ENCODE measurements at regions not wholly inside any gene's neighbourhood (a gene's known extent, or its start where the extent isn't known, plus 50 kb on each side); places are given as distances from the start of the nearest gene placed in this dataset.

DNA sequence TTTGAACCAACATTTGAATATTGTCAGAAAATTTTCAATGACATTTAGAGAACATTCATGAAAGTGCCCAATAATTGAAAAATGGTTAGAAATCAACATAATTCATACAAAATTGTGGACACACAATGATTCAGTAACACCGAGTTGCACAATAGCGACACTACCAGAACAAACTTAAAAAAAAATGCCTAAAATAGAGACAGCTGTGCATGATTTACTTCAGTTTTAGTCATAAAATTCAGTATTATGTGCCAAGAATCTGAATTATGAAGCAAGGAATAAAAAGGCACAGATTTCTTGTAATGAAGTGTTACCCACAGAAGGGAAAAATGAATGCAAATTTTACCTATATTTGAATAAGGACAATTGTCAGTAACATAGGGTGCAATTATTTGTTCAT is 396.0 kb downstream of the SEMA3D start:
- H3K4me1 Mint-ChIP-seq: no peaks in the 10 kb centered on the region
- H3K27ac Mint-ChIP-seq: no peak overlapping the region
- Histone ChIP-seq H4K20me1 (replicated peaks; ENCODE audit: insufficient read depth) (no peaks in the 10 kb centered on the region), H3K4me3 (no peak overlapping the region), H3K27ac (ENCODE audit: low read depth) (no peak overlapping the region), H3K9me2 (ENCODE audit: insufficient read depth) (no peaks in the 10 kb centered on the region), H3F3A (replicated peaks; ENCODE audit: low read depth) (no peaks in the 10 kb centered on the region), H3K27me3 (ENCODE audit: insufficient read depth) (no peaks in the 10 kb centered on the region), H3K4me2 (no peak overlapping the region), H3K4me1 (ENCODE audit: insufficient read depth) (no peaks in the 10 kb centered on the region), H3K36me3 (ENCODE audit: insufficient read depth) (no peaks in the 10 kb centered on the region), H2AFZ (no peak overlapping the region), H3K79me2 (replicated peaks; ENCODE audit: insufficient read depth) (no peaks in the 10 kb centered on the region)
- no peak for ATAC-seq
- peaks cover 3% of the 10 kb centered on the region; the same call in 1 of the 3 replicates for H3K9me3 Mint-ChIP-seq
- H3K27me3 Mint-ChIP-seq (ENCODE audit: insufficient read depth, low read depth, poor library complexity): no peaks in the 10 kb centered on the region
- no peak for TF ChIP-seq STAT1 (IDR thresholded peaks at IDR 0.05; ENCODE audit: unreplicated experiment)
- TF ChIP-seq, protein P1, sequence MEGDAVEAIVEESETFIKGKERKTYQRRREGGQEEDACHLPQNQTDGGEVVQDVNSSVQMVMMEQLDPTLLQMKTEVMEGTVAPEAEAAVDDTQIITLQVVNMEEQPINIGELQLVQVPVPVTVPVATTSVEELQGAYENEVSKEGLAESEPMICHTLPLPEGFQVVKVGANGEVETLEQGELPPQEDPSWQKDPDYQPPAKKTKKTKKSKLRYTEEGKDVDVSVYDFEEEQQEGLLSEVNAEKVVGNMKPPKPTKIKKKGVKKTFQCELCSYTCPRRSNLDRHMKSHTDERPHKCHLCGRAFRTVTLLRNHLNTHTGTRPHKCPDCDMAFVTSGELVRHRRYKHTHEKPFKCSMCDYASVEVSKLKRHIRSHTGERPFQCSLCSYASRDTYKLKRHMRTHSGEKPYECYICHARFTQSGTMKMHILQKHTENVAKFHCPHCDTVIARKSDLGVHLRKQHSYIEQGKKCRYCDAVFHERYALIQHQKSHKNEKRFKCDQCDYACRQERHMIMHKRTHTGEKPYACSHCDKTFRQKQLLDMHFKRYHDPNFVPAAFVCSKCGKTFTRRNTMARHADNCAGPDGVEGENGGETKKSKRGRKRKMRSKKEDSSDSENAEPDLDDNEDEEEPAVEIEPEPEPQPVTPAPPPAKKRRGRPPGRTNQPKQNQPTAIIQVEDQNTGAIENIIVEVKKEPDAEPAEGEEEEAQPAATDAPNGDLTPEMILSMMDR (conservative IDR thresholded peaks at IDR 0.05; ENCODE audit: low read depth in 2 of 2): no peak
- TF ChIP-seq EZH2 (IDR thresholded peaks at IDR 0.05; ENCODE audit: low read depth, unreplicated experiment): no peak
- TF ChIP-seq ZNF114 (CRISPR knock-in tag; IDR thresholded peaks at IDR 0.05): no peak
- TF ChIP-seq, protein P2, sequence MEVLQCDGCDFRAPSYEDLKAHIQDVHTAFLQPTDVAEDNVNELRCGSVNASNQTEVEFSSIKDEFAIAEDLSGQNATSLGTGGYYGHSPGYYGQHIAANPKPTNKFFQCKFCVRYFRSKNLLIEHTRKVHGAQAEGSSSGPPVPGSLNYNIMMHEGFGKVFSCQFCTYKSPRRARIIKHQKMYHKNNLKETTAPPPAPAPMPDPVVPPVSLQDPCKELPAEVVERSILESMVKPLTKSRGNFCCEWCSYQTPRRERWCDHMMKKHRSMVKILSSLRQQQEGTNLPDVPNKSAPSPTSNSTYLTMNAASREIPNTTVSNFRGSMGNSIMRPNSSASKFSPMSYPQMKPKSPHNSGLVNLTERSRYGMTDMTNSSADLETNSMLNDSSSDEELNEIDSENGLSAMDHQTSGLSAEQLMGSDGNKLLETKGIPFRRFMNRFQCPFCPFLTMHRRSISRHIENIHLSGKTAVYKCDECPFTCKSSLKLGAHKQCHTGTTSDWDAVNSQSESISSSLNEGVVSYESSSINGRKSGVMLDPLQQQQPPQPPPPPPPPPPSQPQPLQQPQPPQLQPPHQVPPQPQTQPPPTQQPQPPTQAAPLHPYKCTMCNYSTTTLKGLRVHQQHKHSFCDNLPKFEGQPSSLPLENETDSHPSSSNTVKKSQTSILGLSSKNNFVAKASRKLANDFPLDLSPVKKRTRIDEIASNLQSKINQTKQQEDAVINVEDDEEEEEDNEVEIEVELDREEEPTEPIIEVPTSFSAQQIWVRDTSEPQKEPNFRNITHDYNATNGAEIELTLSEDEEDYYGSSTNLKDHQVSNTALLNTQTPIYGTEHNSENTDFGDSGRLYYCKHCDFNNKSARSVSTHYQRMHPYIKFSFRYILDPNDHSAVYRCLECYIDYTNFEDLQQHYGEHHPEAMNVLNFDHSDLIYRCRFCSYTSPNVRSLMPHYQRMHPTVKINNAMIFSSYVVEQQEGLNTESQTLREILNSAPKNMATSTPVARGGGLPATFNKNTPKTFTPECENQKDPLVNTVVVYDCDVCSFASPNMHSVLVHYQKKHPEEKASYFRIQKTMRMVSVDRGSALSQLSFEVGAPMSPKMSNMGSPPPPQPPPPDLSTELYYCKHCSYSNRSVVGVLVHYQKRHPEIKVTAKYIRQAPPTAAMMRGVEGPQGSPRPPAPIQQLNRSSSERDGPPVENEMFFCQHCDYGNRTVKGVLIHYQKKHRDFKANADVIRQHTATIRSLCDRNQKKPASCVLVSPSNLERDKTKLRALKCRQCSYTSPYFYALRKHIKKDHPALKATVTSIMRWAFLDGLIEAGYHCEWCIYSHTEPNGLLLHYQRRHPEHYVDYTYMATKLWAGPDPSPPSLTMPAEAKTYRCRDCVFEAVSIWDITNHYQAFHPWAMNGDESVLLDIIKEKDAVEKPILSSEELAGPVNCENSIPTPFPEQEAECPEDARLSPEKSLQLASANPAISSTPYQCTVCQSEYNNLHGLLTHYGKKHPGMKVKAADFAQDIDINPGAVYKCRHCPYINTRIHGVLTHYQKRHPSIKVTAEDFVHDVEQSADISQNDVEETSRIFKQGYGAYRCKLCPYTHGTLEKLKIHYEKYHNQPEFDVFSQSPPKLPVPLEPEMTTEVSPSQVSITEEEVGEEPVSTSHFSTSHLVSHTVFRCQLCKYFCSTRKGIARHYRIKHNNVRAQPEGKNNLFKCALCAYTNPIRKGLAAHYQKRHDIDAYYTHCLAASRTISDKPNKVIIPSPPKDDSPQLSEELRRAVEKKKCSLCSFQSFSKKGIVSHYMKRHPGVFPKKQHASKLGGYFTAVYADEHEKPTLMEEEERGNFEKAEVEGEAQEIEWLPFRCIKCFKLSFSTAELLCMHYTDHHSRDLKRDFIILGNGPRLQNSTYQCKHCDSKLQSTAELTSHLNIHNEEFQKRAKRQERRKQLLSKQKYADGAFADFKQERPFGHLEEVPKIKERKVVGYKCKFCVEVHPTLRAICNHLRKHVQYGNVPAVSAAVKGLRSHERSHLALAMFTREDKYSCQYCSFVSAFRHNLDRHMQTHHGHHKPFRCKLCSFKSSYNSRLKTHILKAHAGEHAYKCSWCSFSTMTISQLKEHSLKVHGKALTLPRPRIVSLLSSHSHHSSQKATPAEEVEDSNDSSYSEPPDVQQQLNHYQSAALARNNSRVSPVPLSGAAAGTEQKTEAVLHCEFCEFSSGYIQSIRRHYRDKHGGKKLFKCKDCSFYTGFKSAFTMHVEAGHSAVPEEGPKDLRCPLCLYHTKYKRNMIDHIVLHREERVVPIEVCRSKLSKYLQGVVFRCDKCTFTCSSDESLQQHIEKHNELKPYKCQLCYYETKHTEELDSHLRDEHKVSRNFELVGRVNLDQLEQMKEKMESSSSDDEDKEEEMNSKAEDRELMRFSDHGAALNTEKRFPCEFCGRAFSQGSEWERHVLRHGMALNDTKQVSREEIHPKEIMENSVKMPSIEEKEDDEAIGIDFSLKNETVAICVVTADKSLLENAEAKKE (CRISPR knock-in tag; IDR thresholded peaks at IDR 0.05): no peak
- TF ChIP-seq ZNF331 (CRISPR knock-in tag; IDR thresholded peaks at IDR 0.05; ENCODE audit: low read depth): no peak
- TF ChIP-seq JUNB (IDR thresholded peaks at IDR 0.05; ENCODE audit: unreplicated experiment): no peak
- TF ChIP-seq NANOG (IDR thresholded peaks at IDR 0.05; ENCODE audit: borderline replicate concordance): no peak
- TF ChIP-seq, protein P3, sequence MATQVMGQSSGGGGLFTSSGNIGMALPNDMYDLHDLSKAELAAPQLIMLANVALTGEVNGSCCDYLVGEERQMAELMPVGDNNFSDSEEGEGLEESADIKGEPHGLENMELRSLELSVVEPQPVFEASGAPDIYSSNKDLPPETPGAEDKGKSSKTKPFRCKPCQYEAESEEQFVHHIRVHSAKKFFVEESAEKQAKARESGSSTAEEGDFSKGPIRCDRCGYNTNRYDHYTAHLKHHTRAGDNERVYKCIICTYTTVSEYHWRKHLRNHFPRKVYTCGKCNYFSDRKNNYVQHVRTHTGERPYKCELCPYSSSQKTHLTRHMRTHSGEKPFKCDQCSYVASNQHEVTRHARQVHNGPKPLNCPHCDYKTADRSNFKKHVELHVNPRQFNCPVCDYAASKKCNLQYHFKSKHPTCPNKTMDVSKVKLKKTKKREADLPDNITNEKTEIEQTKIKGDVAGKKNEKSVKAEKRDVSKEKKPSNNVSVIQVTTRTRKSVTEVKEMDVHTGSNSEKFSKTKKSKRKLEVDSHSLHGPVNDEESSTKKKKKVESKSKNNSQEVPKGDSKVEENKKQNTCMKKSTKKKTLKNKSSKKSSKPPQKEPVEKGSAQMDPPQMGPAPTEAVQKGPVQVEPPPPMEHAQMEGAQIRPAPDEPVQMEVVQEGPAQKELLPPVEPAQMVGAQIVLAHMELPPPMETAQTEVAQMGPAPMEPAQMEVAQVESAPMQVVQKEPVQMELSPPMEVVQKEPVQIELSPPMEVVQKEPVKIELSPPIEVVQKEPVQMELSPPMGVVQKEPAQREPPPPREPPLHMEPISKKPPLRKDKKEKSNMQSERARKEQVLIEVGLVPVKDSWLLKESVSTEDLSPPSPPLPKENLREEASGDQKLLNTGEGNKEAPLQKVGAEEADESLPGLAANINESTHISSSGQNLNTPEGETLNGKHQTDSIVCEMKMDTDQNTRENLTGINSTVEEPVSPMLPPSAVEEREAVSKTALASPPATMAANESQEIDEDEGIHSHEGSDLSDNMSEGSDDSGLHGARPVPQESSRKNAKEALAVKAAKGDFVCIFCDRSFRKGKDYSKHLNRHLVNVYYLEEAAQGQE (IDR thresholded peaks at IDR 0.05; ENCODE audit: unreplicated experiment): no peak
- TF ChIP-seq, protein P4, sequence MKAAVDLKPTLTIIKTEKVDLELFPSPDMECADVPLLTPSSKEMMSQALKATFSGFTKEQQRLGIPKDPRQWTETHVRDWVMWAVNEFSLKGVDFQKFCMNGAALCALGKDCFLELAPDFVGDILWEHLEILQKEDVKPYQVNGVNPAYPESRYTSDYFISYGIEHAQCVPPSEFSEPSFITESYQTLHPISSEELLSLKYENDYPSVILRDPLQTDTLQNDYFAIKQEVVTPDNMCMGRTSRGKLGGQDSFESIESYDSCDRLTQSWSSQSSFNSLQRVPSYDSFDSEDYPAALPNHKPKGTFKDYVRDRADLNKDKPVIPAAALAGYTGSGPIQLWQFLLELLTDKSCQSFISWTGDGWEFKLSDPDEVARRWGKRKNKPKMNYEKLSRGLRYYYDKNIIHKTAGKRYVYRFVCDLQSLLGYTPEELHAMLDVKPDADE (IDR thresholded peaks at IDR 0.05): no peak
- no peak for TF ChIP-seq EZH2phosphoT487 (IDR thresholded peaks at IDR 0.05; ENCODE audit: unreplicated experiment)
- TF ChIP-seq CREB1 (CRISPR knock-in tag; IDR thresholded peaks at IDR 0.05; ENCODE audit: low read depth): no peak
- TF ChIP-seq POLR2AphosphoS5 (IDR thresholded peaks at IDR 0.05; ENCODE audit: low read depth): no peak
- H3K4me3 Mint-ChIP-seq: no peak overlapping the region
- no peak for DNase-seq (ENCODE audit: low spot score)
- no peaks in the 10 kb centered on the region for H3K36me3 Mint-ChIP-seq (ENCODE audit: low read depth)

Data from GM23338 (cell line).